ENCODE measurements at regions not wholly inside any gene's neighbourhood (a gene's known extent, or its start where the extent isn't known, plus 50 kb on each side); places are given as distances from the start of the nearest gene placed in this dataset.

DNA sequence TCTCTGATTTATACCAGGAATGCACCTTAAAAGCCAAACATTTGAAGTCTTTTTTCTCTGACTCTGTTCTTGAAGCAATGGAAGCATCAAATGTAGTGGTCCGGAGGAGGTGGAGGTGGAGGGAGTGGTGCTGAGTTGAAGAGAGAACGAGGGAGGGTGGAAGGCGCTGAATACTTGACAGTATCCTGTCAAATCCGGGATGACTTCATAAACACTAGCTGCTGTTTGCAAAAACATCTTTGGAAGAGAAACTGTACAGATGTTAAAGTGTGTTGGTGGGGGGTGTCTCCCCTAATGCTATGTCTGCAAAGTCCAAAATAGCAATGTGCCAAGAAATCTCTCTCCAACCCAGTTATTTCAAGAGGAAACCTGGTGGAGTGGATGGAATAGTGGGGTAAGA is 328.5 kb upstream of the AUTS2 start:
- TF ChIP-seq EP300 (IDR thresholded peaks at IDR 0.05) (no peak), POLR2AphosphoS5 (IDR thresholded peaks at IDR 0.05) (no peak), CTCF (IDR thresholded peaks at IDR 0.05) (no peak)
